Stimulated activated CD4-positive, alpha-beta T cell treated with anti-CD3 and anti-CD28 coated beads, Interleukin-15, amount 100 ng/mL, for 24 hours (primary cell): ENCODE measurements at regions not wholly inside any gene's neighbourhood (a gene's known extent, or its start where the extent isn't known, plus 50 kb on each side); places are given as distances from the start of the nearest gene placed in this dataset.
"Not testable (repeated sequence)": the region's sequence is repeated elsewhere in the genome, so short reads cannot be mapped to it uniquely, and the experiment has no call there.

Experiments
- DNase-seq: peaks from one replicate; pipeline ENCODE4 v3.0.0-alpha.2; 2020

- DNase-seq: no peak
These were observed 112.8 kb downstream of the DLEU7 start for GRCh38 chr13:50730496-50731351.

- DNase-seq: no peak
These were observed 112.1 kb downstream of the DLEU7 start for GRCh38 chr13:50731400-50731799.

GRCh38 chr13:50732712-50733111 lies 110.8 kb downstream of the DLEU7 start:
- DNase-seq: no peak

GRCh38 chr13:50733392-50733791 lies 110.1 kb downstream of the DLEU7 start:
- DNase-seq: no peak

- DNase-seq: no peak
These were observed 108.4 kb downstream of the DLEU7 start for GRCh38 chr13:50735071-50735470.

GRCh38 chr13:50740052-50740741 lies 103.3 kb downstream of the DLEU7 start:
- DNase-seq: no peak

GRCh38 chr13:50742353-50742752 lies 101.1 kb downstream of the DLEU7 start:
- no peak for DNase-seq

- DNase-seq: no peak
These were observed 100.5 kb downstream of the DLEU7 start for GRCh38 chr13:50742968-50743367.

GRCh38 chr13:50744116-50744660 lies 99.3 kb downstream of the DLEU7 start:
- DNase-seq: no peak

- no peak for DNase-seq
These were observed 97.9 kb downstream of the DLEU7 start for GRCh38 chr13:50745542-50746115.

- no peak for DNase-seq
These were observed 95.6 kb downstream of the DLEU7 start for GRCh38 chr13:50747737-50748350.

- DNase-seq: not testable (repeated sequence)
These were observed 90.3 kb downstream of the DLEU7 start for GRCh38 chr13:50753221-50753620.

- not testable (repeated sequence) for DNase-seq
These were observed 87.4 kb downstream of the DLEU7 start for GRCh38 chr13:50755862-50756685.

- DNase-seq: no peak
These were observed 86.5 kb downstream of the DLEU7 start for GRCh38 chr13:50757008-50757407.

GRCh38 chr13:50758796-50759195 lies 84.7 kb downstream of the DLEU7 start:
- no peak for DNase-seq

GRCh38 chr13:50760751-50761150 lies 82.7 kb downstream of the DLEU7 start:
- no peak for DNase-seq

- DNase-seq: no peak
These were observed 82.1 kb downstream of the DLEU7 start for GRCh38 chr13:50761406-50761805.

- DNase-seq: no peak
These were observed 80.4 kb downstream of the DLEU7 start for GRCh38 chr13:50762969-50763567.

GRCh38 chr13:50766013-50766412 lies 77.5 kb downstream of the DLEU7 start:
- DNase-seq: no peak

GRCh38 chr13:50766695-50767094 lies 76.8 kb downstream of the DLEU7 start:
- no peak for DNase-seq

- DNase-seq: not testable (repeated sequence)
These were observed 70.6 kb downstream of the DLEU7 start for GRCh38 chr13:50772881-50773280.
